D721Med (cell line): ENCODE measurements at regions not wholly inside any gene's neighbourhood (a gene's known extent, or its start where the extent isn't known, plus 50 kb on each side); places are given as distances from the start of the nearest gene placed in this dataset.

Source experiments
- DNase-seq: peaks from one replicate; pipeline ENCODE4 v3.0.0; 2011; ENCODE audit warnings: low spot score; ENCODE audit not compliant: insufficient read length
- FAIRE-seq: peaks from 2 replicates; lab custom pipeline; 2011; peaks lifted over from hg19 to GRCh38; lab: Jason Lieb, UNC
- TF ChIP-seq, protein P1 (sequence below): IDR thresholded peaks from 2 replicates; pipeline ENCODE4 v1.5.1; 2012; ENCODE audit warnings: mild to moderate bottlenecking, control low read depth; ENCODE audit not compliant: insufficient read depth; ENCODE audit errors: missing control alignments

GRCh38 chr20:57001126-57001767 is 265.2 kb downstream of the BMP7 start:
- TF ChIP-seq, protein P1, sequence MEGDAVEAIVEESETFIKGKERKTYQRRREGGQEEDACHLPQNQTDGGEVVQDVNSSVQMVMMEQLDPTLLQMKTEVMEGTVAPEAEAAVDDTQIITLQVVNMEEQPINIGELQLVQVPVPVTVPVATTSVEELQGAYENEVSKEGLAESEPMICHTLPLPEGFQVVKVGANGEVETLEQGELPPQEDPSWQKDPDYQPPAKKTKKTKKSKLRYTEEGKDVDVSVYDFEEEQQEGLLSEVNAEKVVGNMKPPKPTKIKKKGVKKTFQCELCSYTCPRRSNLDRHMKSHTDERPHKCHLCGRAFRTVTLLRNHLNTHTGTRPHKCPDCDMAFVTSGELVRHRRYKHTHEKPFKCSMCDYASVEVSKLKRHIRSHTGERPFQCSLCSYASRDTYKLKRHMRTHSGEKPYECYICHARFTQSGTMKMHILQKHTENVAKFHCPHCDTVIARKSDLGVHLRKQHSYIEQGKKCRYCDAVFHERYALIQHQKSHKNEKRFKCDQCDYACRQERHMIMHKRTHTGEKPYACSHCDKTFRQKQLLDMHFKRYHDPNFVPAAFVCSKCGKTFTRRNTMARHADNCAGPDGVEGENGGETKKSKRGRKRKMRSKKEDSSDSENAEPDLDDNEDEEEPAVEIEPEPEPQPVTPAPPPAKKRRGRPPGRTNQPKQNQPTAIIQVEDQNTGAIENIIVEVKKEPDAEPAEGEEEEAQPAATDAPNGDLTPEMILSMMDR = no peak
- FAIRE-seq = no peak
- DNase-seq = no peak

DNA sequence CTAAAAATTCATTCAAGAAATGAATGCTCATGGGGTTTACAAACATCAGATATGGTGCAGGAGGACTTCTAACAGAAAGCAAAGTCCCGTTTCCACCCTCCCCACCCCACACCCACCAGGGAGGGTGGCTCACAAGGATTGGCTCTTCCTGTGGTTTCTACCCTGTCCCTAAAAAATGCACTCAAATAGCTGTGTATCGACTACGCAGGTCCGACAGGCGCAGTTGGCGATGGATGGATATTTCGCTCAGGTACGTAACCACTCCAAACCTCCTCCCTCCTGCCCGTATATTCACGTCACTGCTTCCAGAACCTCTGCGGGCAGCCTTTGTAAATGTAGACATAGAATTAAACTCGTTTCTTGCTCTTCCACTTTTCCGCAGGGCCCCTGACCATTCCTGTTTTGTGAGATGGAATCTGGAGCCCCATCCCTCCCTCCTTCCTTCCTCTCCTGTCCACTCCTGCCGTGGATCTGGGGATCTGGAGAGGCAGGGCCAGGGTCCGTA is 264.3 kb downstream of the BMP7 start:
- DNase-seq = no peak
- TF ChIP-seq, protein P1 = no peak
- FAIRE-seq = no peak

GRCh38 chr20:57003012-57003411 is 263.4 kb downstream of the BMP7 start:
- TF ChIP-seq, protein P1 = no peak
- DNase-seq (no peak), FAIRE-seq (no peak)

DNA sequence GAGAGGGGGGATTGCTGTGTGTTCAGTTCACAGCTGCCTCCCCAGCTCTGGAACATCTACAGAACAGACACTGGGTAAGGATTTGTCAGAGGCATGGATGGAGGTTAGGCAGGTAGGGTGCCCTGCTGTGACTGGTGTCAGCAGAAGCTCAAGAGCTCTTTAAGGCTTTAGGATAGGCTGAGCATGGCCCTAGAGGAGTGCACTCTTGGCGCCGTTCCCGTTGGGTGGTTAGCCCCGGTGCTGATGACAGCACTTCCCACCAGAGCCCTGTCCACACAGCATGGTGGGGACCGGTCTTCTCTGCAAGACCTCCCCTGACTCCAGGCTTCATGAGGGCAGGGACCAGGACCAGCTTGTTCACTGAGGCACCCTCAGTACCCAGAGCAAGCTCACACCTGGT is 262.0 kb downstream of the BMP7 start:
- no peak for FAIRE-seq
- TF ChIP-seq, protein P1 = no peak
- no peak for DNase-seq

GRCh38 chr20:57004951-57005933 is 261.2 kb downstream of the BMP7 start:
- TF ChIP-seq, protein P1 = no peak
- no peak for FAIRE-seq
- DNase-seq = no peak

DNA sequence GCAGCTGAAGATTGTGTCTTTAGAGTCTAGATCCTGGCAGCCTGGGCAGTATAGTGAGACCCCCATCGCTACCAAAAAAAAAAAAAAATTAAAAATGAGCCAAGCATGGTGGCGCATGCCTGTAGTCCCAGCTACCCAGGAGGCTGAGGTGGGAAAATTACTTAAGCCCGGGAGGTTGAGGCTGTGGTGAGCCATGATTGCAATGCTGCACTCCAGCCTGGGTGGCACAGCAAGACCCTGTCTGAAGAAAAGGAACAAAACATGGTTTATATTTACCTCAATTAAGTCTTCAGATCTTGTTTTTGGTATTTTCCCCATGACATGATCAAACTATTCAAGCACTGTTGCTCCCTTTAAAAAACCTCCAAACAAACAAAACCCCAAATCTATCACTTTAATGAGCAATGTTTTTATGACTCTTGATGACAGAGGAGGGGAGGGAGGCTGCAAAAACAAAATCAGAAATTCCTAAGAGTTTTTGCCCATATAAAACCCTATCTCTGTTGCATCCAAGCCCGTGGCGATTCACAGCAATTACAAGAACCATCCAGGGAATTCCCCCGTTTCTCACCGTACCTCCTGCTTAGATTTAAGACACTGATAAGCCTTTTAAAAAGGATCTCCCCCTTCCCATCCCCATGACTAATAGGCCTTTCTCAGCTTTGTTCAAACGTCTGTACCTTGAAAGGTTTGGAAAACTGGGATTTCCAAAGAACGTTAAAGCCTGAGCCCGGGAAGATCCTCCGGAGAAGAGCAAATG is 259.9 kb downstream of the BMP7 start:
- TF ChIP-seq, protein P1 = no peak
- FAIRE-seq (no peak), DNase-seq (no peak)
